Upper lobe of left lung (tissue), 6 donors: ENCODE measurements at regions not wholly inside any gene's neighbourhood (a gene's known extent, or its start where the extent isn't known, plus 50 kb on each side); places are given as distances from the start of the nearest gene placed in this dataset.

Source experiments
- ATAC-seq, 2 donors: fragments of 200-7000 bp; cut with Tn5 transposase; one replicate each; pipeline ENCODE4 v1.9.1; 2022; ENCODE audit warnings: mild to moderate bottlenecking in 2 of 2, moderate library complexity in 2 of 2; ENCODE audit not compliant: low FRiP score in 2 of 2
- DNase-seq, 2 donors: peaks; one replicate each; pipeline ENCODE4 v3.0.0-alpha.2; 2019 to 2020
- H3K27ac ChIP-seq, 4 donors: fragments of 200-600 bp; sonication (generic); one replicate each; pipeline ENCODE4 v1.5.1; 2016 to 2019
- H3K27me3 ChIP-seq, 4 donors: fragments of 200-600 bp; sonication (generic); one replicate each; pipeline ENCODE4 v1.5.1; 2017 to 2019
- H3K36me3 ChIP-seq, 4 donors: fragments of 200-600 bp; sonication (generic); one replicate each; pipeline ENCODE4 v1.5.1; 2016 to 2019
- H3K4me1 ChIP-seq, 4 donors: fragments of 200-600 bp; sonication (generic); one replicate each; pipeline ENCODE4 v1.5.1; 2018 to 2019
- H3K4me3 ChIP-seq, 4 donors: fragments of 200-600 bp; sonication (generic); one replicate each; pipeline ENCODE4 v1.5.1; 2017 to 2019; ENCODE audit warnings: mild to moderate bottlenecking in 2 of 4, moderate library complexity in 1 of 4
- H3K9me3 ChIP-seq, 4 donors: fragments of 200-600 bp; sonication (generic); one replicate each; pipeline ENCODE4 v1.5.1; 2018 to 2019
- CTCF ChIP-seq, 6 experiments: fragments of 450-650 bp in 4 of 6; fragments of 200-600 bp in 2 of 6; sonication (generic) in 2 of 6; IDR thresholded peaks; one replicate each; pipeline ENCODE4 v1.5.1; 2016 to 2019; ENCODE audit warnings: antibody characterized with exemption in 6 of 6
- EP300 ChIP-seq, 4 donors: sonication (generic); formaldehyde crosslinking; IDR thresholded peaks; one replicate each; pipeline ENCODE4 v1.5.1; 2017; ENCODE audit warnings: antibody characterized with exemption in 4 of 4, control low read depth in 2 of 4
- POLR2A ChIP-seq, 4 donors: fragments of 450-650 bp; IDR thresholded peaks; one replicate each; pipeline ENCODE4 v1.5.1; 2016 to 2017; ENCODE audit warnings: antibody characterized with exemption in 4 of 4, mild to moderate bottlenecking in 2 of 4
- POLR2AphosphoS5 ChIP-seq, 2 donors: sonication (generic); formaldehyde crosslinking; IDR thresholded peaks; one replicate each; pipeline ENCODE4 v1.5.1; 2017; ENCODE audit warnings: antibody characterized with exemption in 2 of 2
- whole genome bisulfite sequencing, 2 donors: methylation state at CpG; one replicate each; pipeline ENCODE4 v1.1.5; 2017 to 2018; 5-methylcytosine and 5-hydroxymethylcytosine counted together
- donor health status: DM: no; HTN: no; CAD: no; lungs with moderate emphysema.
- donor health status: DM: no; HTN: yes; CAD: no; lungs with severe emphysema.

- no peak for TF ChIP-seq CTCF (IDR thresholded peaks at IDR 0.05)
- TF ChIP-seq POLR2A (IDR thresholded peaks at IDR 0.05): no peak
- TF ChIP-seq POLR2AphosphoS5 (IDR thresholded peaks at IDR 0.05): no peak
- TF ChIP-seq EP300 (IDR thresholded peaks at IDR 0.05): no peak
- H3K4me1 ChIP-seq: no peaks in the 10 kb centered on the region
- no peaks in the 10 kb centered on the region for H3K27me3 ChIP-seq
- H3K4me3 ChIP-seq: no peak overlapping the region
- 83 to 88% methylated on average over 1 of the region's 1 CpG for WGBS, 2 donors
- ATAC-seq: no peak
- DNase-seq: no peak
- no peaks in the 10 kb centered on the region for H3K36me3 ChIP-seq
- no peak overlapping the region for H3K27ac ChIP-seq
- no peaks in the 10 kb centered on the region for H3K9me3 ChIP-seq
Measured at GRCh38 chr14:46018846-46019420, 632.6 kb downstream of the RPL10L start.

GRCh38 chr14:46008348-46008747 lies 643.2 kb downstream of the RPL10L start:
- ATAC-seq (no peak), DNase-seq (no peak)
- WGBS, 2 donors: 79 to 82% methylated on average over 3 of the region's 3 CpGs
- peaks cover 0 to 10% (median 0%) of the 10 kb centered on the region in 4 donors for H3K9me3 ChIP-seq
- H3K4me3 ChIP-seq: no peak overlapping the region
- no peaks in the 10 kb centered on the region for H3K27me3 ChIP-seq
- no peaks in the 10 kb centered on the region for H3K4me1 ChIP-seq
- no peak for TF ChIP-seq POLR2A (IDR thresholded peaks at IDR 0.05)
- no peak for TF ChIP-seq CTCF (IDR thresholded peaks at IDR 0.05)
- no peak for TF ChIP-seq EP300 (IDR thresholded peaks at IDR 0.05)
- no peak for TF ChIP-seq POLR2AphosphoS5 (IDR thresholded peaks at IDR 0.05)
- H3K36me3 ChIP-seq: no peaks in the 10 kb centered on the region
- H3K27ac ChIP-seq: no peak overlapping the region

DNA sequence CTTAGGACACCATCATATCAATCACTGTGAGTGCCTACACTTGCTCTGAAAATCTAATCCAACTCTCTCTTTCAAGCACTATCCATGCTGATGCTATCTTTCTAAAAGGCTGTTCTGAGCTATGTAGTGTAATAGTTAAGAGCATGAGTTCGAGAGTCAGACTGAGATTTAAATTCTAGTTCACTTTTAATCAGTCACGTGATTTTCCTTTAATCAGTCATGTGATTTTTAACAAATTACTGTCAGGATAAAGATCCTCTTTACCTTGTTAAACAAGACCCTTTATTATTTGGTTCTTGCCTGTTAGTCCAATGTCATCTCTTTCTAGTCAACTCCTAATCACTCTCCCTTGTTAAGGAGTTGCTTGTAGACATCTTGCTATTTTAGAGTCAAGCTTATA lies 653.0 kb downstream of the RPL10L start:
- Histone ChIP-seq H3K4me3 (no peak overlapping the region), H3K36me3 (no peaks in the 10 kb centered on the region), H3K27ac (no peak overlapping the region), H3K27me3 (no peaks in the 10 kb centered on the region), H3K9me3 (no peaks in the 10 kb centered on the region), H3K4me1 (no peaks in the 10 kb centered on the region)
- TF ChIP-seq CTCF (IDR thresholded peaks at IDR 0.05) (no peak), EP300 (IDR thresholded peaks at IDR 0.05) (no peak), POLR2A (IDR thresholded peaks at IDR 0.05) (no peak), POLR2AphosphoS5 (IDR thresholded peaks at IDR 0.05) (no peak)
- DNase-seq: no peak
- 75 to 81% methylated on average over 2 of the region's 2 CpGs for WGBS, 2 donors
- ATAC-seq: no peak

- H3K4me3 ChIP-seq: no peak overlapping the region
- no peaks in the 10 kb centered on the region for H3K9me3 ChIP-seq
- TF ChIP-seq CTCF (IDR thresholded peaks at IDR 0.05) (no peak), POLR2AphosphoS5 (IDR thresholded peaks at IDR 0.05) (no peak), EP300 (IDR thresholded peaks at IDR 0.05) (no peak), POLR2A (IDR thresholded peaks at IDR 0.05) (no peak)
- no peaks in the 10 kb centered on the region for H3K36me3 ChIP-seq
- 81 to 86% methylated on average over 3 of the region's 3 CpGs for WGBS, 2 donors
- no peak for DNase-seq
- ATAC-seq: no peak
- H3K27me3 ChIP-seq: no peaks in the 10 kb centered on the region
- H3K4me1 ChIP-seq: no peaks in the 10 kb centered on the region
- no peak overlapping the region for H3K27ac ChIP-seq
Measured at GRCh38 chr14:45990252-45990651, 661.3 kb downstream of the RPL10L start.

GRCh38 chr14:45976001-45976400 lies 675.6 kb downstream of the RPL10L start:
- Histone ChIP-seq H3K27me3 (no peaks in the 10 kb centered on the region), H3K9me3 (no peaks in the 10 kb centered on the region), H3K4me1 (no peaks in the 10 kb centered on the region), H3K36me3 (no peaks in the 10 kb centered on the region), H3K4me3 (no peak overlapping the region), H3K27ac (no peak overlapping the region)
- no peak for ATAC-seq
- TF ChIP-seq CTCF (IDR thresholded peaks at IDR 0.05) (no peak), EP300 (IDR thresholded peaks at IDR 0.05) (no peak)
- WGBS, 2 donors: 71 to 77% methylated on average over 2 of the region's 2 CpGs
- DNase-seq: no peak
